ENCODE measurements at regions not wholly inside any gene's neighbourhood (a gene's known extent, or its start where the extent isn't known, plus 50 kb on each side); places are given as distances from the start of the nearest gene placed in this dataset.

DNA sequence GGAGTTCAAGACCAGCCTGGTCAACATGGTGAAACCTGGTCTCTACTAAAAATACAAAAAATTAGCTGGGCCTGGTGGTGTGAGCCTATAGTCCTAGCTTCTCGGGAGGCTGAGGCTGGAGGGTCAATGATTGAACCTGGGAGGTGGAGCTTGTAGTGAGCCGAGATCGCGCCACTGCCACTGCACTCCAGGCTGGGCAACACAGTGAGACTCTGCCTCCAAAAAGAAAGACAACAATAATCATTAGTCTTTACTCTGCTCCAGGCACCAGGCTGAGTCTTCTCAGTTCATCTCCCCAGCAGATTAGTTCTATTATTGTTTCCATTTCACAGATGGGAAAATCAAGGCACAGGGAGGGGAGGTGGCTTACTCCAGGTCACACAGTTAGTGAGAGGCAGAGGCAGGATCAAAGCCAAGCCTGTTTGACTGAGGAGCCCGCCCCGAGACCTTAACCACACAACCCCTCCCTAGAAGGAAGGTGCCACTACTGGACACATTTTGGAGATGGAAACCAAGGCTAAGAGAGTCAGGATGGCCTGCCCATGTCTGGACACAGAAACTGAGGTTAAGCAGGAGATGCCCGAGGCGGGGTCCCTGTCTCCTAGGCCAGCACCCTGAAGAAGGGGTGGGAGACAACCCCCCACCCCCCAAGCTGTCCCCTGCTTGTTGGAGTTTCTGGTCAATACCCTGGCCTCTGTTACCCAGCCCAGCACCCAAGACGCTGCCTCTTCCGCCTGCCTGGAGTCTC, 75.8 kb downstream of the CEBPB start:
- TF ChIP-seq, protein P1, sequence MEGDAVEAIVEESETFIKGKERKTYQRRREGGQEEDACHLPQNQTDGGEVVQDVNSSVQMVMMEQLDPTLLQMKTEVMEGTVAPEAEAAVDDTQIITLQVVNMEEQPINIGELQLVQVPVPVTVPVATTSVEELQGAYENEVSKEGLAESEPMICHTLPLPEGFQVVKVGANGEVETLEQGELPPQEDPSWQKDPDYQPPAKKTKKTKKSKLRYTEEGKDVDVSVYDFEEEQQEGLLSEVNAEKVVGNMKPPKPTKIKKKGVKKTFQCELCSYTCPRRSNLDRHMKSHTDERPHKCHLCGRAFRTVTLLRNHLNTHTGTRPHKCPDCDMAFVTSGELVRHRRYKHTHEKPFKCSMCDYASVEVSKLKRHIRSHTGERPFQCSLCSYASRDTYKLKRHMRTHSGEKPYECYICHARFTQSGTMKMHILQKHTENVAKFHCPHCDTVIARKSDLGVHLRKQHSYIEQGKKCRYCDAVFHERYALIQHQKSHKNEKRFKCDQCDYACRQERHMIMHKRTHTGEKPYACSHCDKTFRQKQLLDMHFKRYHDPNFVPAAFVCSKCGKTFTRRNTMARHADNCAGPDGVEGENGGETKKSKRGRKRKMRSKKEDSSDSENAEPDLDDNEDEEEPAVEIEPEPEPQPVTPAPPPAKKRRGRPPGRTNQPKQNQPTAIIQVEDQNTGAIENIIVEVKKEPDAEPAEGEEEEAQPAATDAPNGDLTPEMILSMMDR (IDR thresholded peaks at IDR 0.05; ENCODE audit: borderline replicate concordance, insufficient read depth, low read depth, low read length): no peak
- no peak overlapping the region for H3K4me3 ChIP-seq (ENCODE audit: low read depth, low read length)

DNA sequence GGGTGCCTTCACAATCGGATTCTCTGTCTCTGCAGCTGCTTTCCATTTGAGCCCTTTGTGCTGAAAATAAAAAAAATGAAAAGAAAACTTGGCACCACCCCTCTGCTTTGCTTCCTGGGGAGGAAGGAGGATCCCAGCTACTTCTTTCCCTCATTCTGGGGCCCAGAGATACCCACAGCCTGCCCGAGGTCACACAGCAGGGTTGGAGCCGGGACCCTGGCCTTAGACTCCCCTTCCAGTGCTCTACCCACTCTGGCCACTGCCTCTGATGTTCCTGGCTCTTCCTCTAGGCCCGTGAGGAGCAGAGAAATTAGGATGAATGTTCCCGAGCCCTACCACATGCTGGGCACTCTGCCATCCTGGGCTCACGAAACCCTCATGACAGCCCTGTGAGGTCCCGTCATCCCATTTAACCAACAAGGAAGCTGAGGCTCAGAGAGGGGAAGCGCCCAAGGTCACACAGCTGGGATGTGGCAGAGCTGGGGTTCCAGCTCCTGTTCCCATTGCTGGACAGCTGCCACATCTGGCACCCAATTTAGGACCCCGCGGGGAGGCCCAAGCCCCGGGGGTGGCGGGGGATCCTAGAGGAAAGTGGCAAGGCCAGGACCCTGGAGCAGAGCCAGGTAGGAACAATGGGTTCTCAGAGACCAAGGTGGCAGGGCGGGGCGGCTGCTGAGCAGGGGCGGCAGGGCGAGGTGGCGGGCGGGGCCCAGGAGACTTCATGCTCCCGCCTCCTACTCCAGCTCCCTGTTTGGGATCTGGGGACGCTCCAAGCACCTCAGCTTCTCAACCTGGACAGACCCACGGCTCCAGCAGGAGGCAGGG, 76.6 kb downstream of the CEBPB start:
- no peak overlapping the region for H3K4me3 ChIP-seq (ENCODE audit: low read depth, low read length)
- TF ChIP-seq, protein P1 (IDR thresholded peaks at IDR 0.05; ENCODE audit: borderline replicate concordance, insufficient read depth, low read depth, low read length): no peak

DNA sequence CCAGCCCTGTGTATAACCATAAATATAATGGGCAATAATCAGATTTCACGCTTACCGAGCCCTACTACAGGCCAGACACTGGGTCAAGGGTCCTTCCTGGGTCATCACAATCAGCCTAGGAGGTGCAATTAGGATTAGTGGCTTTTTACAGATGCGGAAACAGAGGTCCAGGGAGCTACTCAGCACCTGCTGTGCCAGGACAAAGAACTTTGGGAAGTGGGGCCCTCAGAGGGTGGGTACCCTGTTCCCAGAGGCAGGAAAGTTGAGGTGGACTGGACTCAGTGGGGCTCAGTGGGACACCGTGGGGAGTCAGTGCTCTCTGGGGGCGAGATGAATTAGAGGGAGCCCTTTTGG, 77.2 kb downstream of the CEBPB start:
- TF ChIP-seq, protein P1 (IDR thresholded peaks at IDR 0.05; ENCODE audit: borderline replicate concordance, insufficient read depth, low read depth, low read length): no peak
- H3K4me3 ChIP-seq (ENCODE audit: low read depth, low read length): no peak overlapping the region

DNA sequence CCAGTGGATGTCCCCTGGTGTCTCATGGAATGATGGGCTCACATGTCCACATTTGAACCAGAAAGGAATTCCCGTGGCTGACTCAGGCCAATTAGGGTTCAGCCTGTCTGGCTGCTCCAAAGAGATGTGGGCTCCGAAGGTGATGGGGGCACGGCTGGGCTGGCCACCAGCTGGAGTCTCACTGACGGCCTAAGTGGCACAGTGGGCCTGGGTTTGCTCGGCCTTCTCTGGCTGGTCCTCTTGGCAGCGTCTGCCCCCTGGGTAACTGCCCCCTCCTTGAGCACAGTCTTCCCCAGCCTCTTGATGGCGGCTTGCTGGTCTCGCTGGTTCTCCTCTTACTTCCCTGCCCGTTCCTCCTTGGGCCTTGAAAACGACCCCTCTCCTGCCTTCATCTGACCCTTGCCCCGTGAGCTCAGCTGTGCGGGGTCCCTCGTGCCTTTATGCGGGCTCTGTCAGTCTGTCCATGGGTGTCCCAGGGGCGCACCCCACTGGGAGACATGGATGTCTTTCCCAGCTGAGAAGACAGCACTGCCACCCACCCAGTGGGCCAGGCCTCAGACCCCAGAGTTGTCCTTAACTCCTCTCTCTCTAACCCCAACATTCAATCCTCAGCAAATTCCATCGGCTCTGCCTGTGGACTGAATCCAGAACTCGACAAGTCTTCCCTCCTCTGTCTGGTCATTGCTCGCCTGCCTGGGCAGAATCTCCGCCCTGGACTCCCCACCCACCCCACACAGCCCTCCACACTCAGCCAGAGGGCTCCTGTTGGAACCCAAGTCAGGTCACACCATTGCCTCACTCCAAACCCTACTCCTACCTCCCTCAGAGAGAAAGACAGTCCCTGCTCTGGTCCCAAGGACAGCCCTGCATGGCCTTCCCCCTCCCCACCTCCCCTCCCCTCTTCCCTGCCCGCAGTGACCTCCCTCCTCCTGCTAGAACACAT, 78.7 kb downstream of the CEBPB start:
- TF ChIP-seq, protein P1 (IDR thresholded peaks at IDR 0.05; ENCODE audit: borderline replicate concordance, insufficient read depth, low read depth, low read length): no peak
- no peak overlapping the region for H3K4me3 ChIP-seq (ENCODE audit: low read depth, low read length)

DNA sequence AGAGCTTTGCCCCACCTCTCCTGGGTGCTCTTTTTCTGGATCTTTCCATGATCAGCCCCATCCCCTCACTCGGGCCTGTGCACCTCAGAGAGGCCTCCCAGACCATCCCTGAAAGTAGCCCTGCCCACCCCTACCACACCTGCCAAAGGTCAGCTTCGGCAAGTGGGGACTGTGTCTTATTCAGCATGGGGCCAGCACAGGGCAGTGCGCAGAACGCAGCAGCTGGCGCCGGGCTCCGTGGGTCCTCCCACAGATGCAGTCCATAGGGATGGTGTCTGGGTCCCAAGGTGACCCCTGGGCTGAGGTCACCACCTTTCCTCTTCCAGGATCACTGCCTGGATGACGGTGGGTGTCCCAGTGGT, 79.4 kb downstream of the CEBPB start:
- H3K4me3 ChIP-seq (ENCODE audit: low read depth, low read length): no peak overlapping the region
- TF ChIP-seq, protein P1 (IDR thresholded peaks at IDR 0.05; ENCODE audit: borderline replicate concordance, insufficient read depth, low read depth, low read length): no peak

DNA sequence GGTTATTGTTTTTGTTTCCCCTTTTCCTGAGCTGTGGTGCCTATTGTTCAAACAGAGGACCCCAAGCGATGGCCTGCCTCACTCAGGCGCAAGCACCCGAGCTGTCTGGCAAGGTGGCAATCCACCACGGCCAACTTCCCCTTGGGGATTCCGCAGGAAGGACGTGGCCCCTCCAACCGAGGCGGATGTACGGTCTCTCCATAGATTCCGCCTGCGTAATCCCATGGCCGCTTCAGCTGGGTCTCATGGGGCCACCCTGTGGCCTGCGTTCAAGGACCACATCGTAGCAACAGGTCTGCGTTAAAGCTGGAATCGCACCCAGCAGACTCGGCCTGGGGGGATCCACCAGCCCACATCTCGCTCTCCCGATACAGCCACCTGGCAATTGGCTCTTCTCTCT, 79.9 kb downstream of the CEBPB start:
- no peak overlapping the region for H3K4me3 ChIP-seq (ENCODE audit: low read depth, low read length)
- TF ChIP-seq, protein P1 (IDR thresholded peaks at IDR 0.05; ENCODE audit: borderline replicate concordance, insufficient read depth, low read depth, low read length): no peak

Data from GM12875 (cell line).